ENCODE measurements at regions not wholly inside any gene's neighbourhood (a gene's known extent, or its start where the extent isn't known, plus 50 kb on each side); places are given as distances from the start of the nearest gene placed in this dataset.

- Histone ChIP-seq H3K4me3 (no peak overlapping the region), H3K36me3 (no peaks in the 10 kb centered on the region), H3K27ac (no peak overlapping the region), H3K4me1 (no peaks in the 10 kb centered on the region), H3K27me3 (peaks cover 8% of the 10 kb centered on the region), H3K9me3 (no peaks in the 10 kb centered on the region)
- WGBS, 2 donors (ENCODE audit: low coverage in 1 of 2): 87 to 95% methylated on average over 2 to 5 of the region's 5 CpGs
- TF ChIP-seq, protein P1, sequence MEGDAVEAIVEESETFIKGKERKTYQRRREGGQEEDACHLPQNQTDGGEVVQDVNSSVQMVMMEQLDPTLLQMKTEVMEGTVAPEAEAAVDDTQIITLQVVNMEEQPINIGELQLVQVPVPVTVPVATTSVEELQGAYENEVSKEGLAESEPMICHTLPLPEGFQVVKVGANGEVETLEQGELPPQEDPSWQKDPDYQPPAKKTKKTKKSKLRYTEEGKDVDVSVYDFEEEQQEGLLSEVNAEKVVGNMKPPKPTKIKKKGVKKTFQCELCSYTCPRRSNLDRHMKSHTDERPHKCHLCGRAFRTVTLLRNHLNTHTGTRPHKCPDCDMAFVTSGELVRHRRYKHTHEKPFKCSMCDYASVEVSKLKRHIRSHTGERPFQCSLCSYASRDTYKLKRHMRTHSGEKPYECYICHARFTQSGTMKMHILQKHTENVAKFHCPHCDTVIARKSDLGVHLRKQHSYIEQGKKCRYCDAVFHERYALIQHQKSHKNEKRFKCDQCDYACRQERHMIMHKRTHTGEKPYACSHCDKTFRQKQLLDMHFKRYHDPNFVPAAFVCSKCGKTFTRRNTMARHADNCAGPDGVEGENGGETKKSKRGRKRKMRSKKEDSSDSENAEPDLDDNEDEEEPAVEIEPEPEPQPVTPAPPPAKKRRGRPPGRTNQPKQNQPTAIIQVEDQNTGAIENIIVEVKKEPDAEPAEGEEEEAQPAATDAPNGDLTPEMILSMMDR (IDR thresholded peaks at IDR 0.05): no peak
- TF ChIP-seq POLR2AphosphoS5 (IDR thresholded peaks at IDR 0.05): no peak
- TF ChIP-seq POLR2A (IDR thresholded peaks at IDR 0.05): no peak
- no peak for TF ChIP-seq EP300 (IDR thresholded peaks at IDR 0.05)
- ATAC-seq: no peak
Measured at GRCh38 chr7:68457481-68457880, 1140.8 kb upstream of the AUTS2 start.

- ATAC-seq: no peak
- TF ChIP-seq EP300 (IDR thresholded peaks at IDR 0.05): no peak
- TF ChIP-seq, protein P1 (IDR thresholded peaks at IDR 0.05): no peak
- TF ChIP-seq POLR2AphosphoS5 (IDR thresholded peaks at IDR 0.05): no peak
- TF ChIP-seq POLR2A (IDR thresholded peaks at IDR 0.05): no peak
- no peaks in the 10 kb centered on the region for H3K4me1 ChIP-seq
- H3K27ac ChIP-seq: no peak overlapping the region
- H3K9me3 ChIP-seq: no peaks in the 10 kb centered on the region
- no peaks in the 10 kb centered on the region for H3K36me3 ChIP-seq
- peaks cover 8% of the 10 kb centered on the region for H3K27me3 ChIP-seq
- H3K4me3 ChIP-seq: no peak overlapping the region
- WGBS, 2 donors (ENCODE audit: low coverage in 1 of 2): 45 to 55% methylated on average over 5 of the region's 5 CpGs
Measured at GRCh38 chr7:68458010-68458908, 1140.0 kb upstream of the AUTS2 start.

DNA sequence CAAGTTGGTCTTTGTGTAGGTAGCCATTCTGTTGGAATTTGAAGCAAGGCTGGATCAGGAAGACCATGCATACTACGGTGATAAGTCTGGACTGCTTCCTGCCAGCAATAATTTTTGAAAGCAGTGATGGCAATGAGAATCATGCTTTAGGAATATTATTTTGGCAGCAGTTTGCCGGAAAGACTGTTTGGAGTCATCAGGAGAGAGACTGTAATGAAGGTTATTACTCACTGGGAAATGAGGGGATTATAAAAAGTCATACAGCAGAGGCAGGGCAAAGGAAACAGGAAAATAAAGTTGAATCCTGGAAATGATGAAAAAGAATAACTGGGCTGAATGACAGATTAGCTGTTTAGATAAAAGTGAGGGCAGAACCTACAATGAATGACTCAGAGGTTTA is 1136.8 kb upstream of the AUTS2 start:
- no peak overlapping the region for H3K4me3 ChIP-seq
- no peak for TF ChIP-seq EP300 (IDR thresholded peaks at IDR 0.05)
- TF ChIP-seq POLR2A (IDR thresholded peaks at IDR 0.05): no peak
- TF ChIP-seq, protein P1 (IDR thresholded peaks at IDR 0.05): no peak
- no peak for TF ChIP-seq POLR2AphosphoS5 (IDR thresholded peaks at IDR 0.05)
- ATAC-seq: no peak
- no peak overlapping the region for H3K27ac ChIP-seq
- peaks cover 3% of the 10 kb centered on the region for H3K27me3 ChIP-seq
- no peaks in the 10 kb centered on the region for H3K4me1 ChIP-seq
- H3K36me3 ChIP-seq: no peaks in the 10 kb centered on the region
- H3K9me3 ChIP-seq: peaks cover 0 to 2% (median 0%) of the 10 kb centered on the region in 3 donors
- 0 to 18% methylated on average over 1 of the region's 2 CpGs for WGBS, 2 donors (ENCODE audit: low coverage in 1 of 2)

DNA sequence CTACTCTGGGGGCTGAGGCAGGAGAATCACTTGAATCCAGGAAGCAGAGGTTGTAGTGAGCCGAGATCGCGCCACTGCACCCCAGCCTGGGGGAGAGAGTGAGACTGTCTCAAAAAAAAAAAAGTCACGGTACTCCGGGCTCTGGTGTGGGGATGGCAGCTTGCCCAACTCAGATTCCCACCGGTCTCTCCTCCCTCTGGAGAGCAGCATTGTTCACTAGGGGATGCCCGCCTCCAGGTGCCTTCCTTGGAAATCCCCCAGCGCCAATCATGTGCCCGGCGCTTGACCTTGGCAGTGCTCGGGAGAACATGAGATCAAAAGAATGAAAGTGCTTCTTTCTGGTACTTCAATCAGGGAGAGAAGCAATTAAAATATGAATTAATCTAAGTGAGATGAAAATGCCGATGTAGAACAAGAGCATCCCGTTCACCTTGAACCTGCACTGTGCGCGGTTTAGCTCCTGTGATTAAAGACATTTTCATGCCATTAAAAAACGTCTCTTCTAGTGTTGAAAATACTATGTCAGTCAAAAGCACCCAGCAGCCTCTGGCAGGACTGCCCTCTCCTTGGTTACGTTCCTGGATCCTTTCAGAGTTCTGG is 1127.3 kb upstream of the AUTS2 start:
- Histone ChIP-seq H3K27ac (no peak overlapping the region), H3K27me3 (peaks cover 7% of the 10 kb centered on the region), H3K9me3 (peaks cover 0 to 10% (median 0%) of the 10 kb centered on the region in 3 donors), H3K4me3 (no peak overlapping the region), H3K4me1 (peaks cover 0 to 6% (median 0%) of the 10 kb centered on the region in 3 donors), H3K36me3 (no peaks in the 10 kb centered on the region)
- TF ChIP-seq, protein P1 (IDR thresholded peaks at IDR 0.05): no peak
- no peak for TF ChIP-seq POLR2A (IDR thresholded peaks at IDR 0.05)
- TF ChIP-seq EP300 (IDR thresholded peaks at IDR 0.05): no peak
- no peak for TF ChIP-seq POLR2AphosphoS5 (IDR thresholded peaks at IDR 0.05)
- ATAC-seq: no peak
- 28 to 65% methylated on average over 5 to 17 of the region's 17 CpGs for WGBS, 2 donors (ENCODE audit: low coverage in 1 of 2)

Data from gastroesophageal sphincter (tissue), 4 donors.